HG02938 (cell line): ENCODE measurements at regions not wholly inside any gene's neighbourhood (a gene's known extent, or its start where the extent isn't known, plus 50 kb on each side); places are given as distances from the start of the nearest gene placed in this dataset.
A peak's percentile ranks its signal among the peaks of the same experiment; 100 is the strongest.
"Not testable (repeated sequence)": the region's sequence is repeated elsewhere in the genome, so short reads cannot be mapped to it uniquely, and the experiment has no call there.

Experiments used
- ATAC-seq: cut with Tn5 transposase; IDR thresholded peaks from one replicate; pipeline ENCODE4 v1.9.1; 2021; ENCODE audit warnings: mild to moderate bottlenecking, moderate library complexity; ENCODE audit not compliant: unreplicated experiment

GRCh38 chr1:209080170-209080781 is 503.2 kb upstream of the CAMK1G start:
- ATAC-seq: no peak

GRCh38 chr1:209086486-209087192 is 496.9 kb upstream of the CAMK1G start:
- ATAC-seq: peak; percentile 78

- no peak for ATAC-seq
Observed at GRCh38 chr1:209094384-209094783, 489.1 kb upstream of the CAMK1G start.

GRCh38 chr1:209095627-209096595 is 487.6 kb upstream of the CAMK1G start:
- no peak for ATAC-seq

GRCh38 chr1:209100460-209100859 is 483.1 kb upstream of the CAMK1G start:
- no peak for ATAC-seq

- no peak for ATAC-seq
Observed at GRCh38 chr1:209101106-209101505, 482.4 kb upstream of the CAMK1G start.

- ATAC-seq: no peak
Observed at GRCh38 chr1:209102120-209102519, 481.4 kb upstream of the CAMK1G start.

GRCh38 chr1:209102531-209102930 is 481.0 kb upstream of the CAMK1G start:
- no peak for ATAC-seq

GRCh38 chr1:209103092-209103491 is 480.4 kb upstream of the CAMK1G start:
- no peak for ATAC-seq

- no peak for ATAC-seq
Observed at GRCh38 chr1:209104646-209105045, 478.9 kb upstream of the CAMK1G start.

GRCh38 chr1:209105701-209106100 is 477.8 kb upstream of the CAMK1G start:
- ATAC-seq: no peak

GRCh38 chr1:209106237-209106741 is 477.2 kb upstream of the CAMK1G start:
- ATAC-seq: no peak

- no peak for ATAC-seq
Observed at GRCh38 chr1:209106861-209107260, 476.7 kb upstream of the CAMK1G start.

- peak; percentile 72 for ATAC-seq
Observed at GRCh38 chr1:209107535-209107934, 476.0 kb upstream of the CAMK1G start.

- ATAC-seq: no peak
Observed at GRCh38 chr1:209109001-209109785, 474.3 kb upstream of the CAMK1G start.

- no peak for ATAC-seq
Observed at GRCh38 chr1:209113521-209113920, 470.0 kb upstream of the CAMK1G start.

- no peak for ATAC-seq
Observed at GRCh38 chr1:209116705-209117104, 466.8 kb upstream of the CAMK1G start.

- ATAC-seq: no peak
Observed at GRCh38 chr1:209123601-209124000, 459.9 kb upstream of the CAMK1G start.

GRCh38 chr1:209129091-209129490 is 454.4 kb upstream of the CAMK1G start:
- not testable (repeated sequence) for ATAC-seq

- no peak for ATAC-seq
Observed at GRCh38 chr1:209130886-209131285, 452.6 kb upstream of the CAMK1G start.
